Left ventricle myocardium superior (tissue), 1 donor: ENCODE measurements at regions not wholly inside any gene's neighbourhood (a gene's known extent, or its start where the extent isn't known, plus 50 kb on each side); places are given as distances from the start of the nearest gene placed in this dataset.

Source experiments
- ATAC-seq: fragments of 200-7000 bp; cut with Tn5 transposase; one replicate; pipeline ENCODE4 v1.9.1; 2020; ENCODE audit warnings: mild to moderate bottlenecking, moderate library complexity
- DNase-seq: peaks from one replicate; pipeline ENCODE4 v3.0.0-alpha.2; 2020
- intact Hi-C: fragments of 100-400 bp; cut with micrococcal nuclease; formaldehyde crosslinking; loops from one replicate; pipeline ENCODE4 v1.11.0; 2022
- donor health status: DM: no; HTN: yes; CAD: no; lungs with severe emphysema.

DNA sequence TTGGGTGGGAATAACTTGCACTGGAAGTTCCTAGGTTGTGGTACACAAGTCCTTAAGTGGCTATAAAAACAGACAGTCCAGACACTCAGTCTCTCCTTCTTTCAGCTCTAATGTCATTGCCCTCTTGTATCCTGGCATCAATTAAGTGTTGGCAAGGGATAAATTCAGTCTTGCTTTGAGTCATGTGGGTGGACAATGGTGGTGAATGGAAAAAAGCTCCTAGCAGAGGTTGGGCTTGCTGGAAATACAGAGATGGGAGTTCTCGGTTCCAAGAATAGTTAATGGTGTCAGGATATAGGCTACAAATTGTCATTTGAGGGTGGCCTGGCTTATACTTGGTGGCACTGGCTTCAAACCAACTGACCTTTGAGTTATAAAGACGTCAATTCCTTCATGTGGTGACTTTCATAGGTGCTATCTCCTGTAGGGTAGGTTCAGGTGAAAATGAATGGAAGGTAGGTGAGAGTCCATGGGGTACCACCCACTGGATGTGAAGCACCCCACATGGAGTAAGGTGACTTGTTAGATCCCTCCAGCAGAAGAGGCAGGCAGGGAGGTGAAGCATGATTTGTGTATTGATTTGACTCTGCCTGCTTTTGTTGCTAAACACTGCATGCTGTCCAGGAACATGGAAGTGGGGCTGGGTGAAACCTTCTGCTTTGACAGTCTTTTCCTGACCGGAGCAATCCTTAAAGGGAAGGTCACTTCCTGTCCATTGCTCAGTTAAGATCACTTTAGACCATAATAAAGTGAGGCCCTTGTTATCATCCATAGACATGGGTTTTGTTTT, 102.0 kb downstream of the LACC1 start:
- ATAC-seq = peak; percentile 50
- intact Hi-C loops = no loop called here
- no peak for DNase-seq

DNA sequence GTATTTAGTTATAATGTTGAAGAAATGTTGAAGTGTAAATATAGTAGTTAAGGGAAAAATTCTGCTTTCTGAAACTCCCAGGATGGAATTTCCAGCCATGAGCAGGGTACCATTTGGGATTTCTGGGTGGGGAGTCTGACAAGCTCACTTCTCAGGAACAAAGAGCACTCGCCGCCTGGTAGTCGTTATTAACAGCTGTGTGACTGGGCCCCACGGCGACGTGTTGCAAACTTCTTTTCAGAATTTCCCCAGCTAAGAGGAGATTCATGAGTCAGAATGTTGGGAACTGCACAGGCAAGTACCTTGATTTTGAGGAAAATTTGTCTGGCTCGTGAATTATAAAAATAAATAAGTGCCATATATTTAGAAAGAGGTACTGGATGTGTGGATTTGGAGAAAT, 103.7 kb downstream of the LACC1 start:
- intact Hi-C loops = no loop called here
- DNase-seq (no peak), ATAC-seq (no peak)

DNA sequence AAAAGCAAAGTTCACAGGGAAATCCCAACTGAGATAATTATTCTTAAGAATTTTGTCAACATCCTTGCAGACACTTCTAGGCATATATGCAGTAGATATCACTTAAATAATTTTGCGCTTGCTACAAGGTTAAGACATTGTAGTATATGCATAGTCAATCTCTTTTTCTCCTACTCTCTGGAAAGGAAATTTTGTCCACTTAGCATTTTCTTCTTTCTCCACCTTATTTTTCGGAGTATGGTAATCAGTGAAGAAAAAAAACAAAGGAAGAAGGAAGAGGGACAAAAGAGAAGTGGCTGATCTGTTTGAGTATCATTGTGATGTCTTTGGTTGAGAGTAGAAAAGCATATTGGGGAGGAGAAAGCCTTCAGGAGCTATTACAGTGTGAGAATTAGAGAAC, 104.6 kb downstream of the LACC1 start:
- intact Hi-C loops = no loop called here
- DNase-seq = no peak
- ATAC-seq = no peak

DNA sequence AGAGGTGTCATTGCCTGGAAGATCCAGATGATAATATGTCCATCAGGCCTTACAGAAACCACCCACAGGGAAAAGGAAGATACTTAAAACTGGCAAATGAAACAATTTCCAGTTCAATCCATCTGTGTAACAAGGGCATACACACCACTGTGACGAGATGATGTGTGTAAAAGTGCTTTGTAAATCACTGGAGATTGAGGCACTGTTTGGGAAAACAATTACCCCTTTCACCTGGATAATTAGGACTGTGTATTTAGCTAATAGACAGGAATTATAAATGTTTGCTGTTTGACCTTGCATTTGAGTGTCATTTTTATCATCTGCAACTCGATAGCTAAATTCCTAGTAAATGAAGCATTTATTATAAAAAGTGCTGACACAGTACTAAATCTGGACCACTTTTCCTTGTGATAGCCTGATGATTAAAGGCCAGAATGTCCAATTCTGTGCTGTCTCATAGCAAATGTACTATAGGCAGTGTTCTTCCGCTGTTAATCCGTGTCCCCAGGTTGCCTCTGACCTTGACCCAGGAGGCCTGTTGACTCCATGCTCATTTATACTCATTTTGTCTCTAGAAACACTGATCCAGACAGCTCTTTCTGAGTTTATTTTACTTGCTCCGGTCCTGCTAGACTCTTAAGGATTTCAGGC, 105.8 kb downstream of the LACC1 start:
- ATAC-seq (peak; percentile 15), DNase-seq (no peak)
- intact Hi-C loops = no loop called here

DNA sequence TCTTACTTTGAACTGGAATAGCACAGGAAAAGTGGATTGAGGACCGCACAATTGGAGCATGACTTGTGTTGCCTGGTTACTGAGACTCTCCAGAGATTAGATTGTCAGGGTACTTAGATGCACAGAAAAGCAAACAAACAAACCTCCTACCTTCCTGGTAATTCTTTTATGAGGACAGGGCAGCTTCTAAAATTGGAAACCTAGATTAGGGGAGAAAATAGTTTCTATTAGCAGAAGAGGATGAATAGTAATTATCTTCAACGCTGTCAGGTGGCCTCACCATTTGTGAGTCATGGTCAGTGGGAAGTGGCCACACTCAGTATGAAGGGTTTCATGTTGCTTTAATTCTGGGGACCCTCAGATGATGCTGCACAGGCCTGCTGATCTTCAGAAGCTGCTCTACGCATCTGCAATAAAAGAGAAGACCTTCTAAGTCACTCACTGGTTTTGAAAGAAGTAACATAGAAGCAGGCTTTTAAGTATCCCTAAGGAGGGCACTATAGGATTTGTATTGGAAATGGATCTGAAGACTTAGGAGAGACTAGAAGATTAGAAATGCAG, 106.8 kb downstream of the LACC1 start:
- intact Hi-C loops = no loop called here
- peak; percentile 94 for ATAC-seq
- DNase-seq = no peak

DNA sequence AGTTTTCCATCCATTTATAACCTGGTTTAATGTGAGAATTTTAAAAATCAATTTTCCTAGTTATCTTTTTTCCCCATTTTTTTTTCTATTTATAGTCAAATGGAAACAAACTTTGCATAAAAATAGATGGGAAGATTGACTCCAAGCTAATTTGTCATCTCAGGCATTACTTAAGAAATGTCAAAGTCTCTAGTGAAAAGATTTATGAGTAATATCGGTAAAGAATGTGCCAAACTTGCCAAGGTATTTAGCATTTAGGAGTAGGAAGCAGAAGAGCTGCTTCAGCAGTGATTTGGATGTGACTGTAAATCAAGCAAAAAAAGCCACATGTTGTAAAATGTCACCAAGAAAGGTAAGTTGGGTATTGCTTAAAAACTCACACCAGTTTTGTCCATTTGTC, 108.6 kb downstream of the LACC1 start:
- ATAC-seq (no peak), DNase-seq (no peak)
- intact Hi-C loops = no loop called here

- intact Hi-C loops = no loop called here
- DNase-seq (no peak), ATAC-seq (no peak)
Measured at GRCh38 chr13:43990021-43990420, 110.3 kb downstream of the LACC1 start.

DNA sequence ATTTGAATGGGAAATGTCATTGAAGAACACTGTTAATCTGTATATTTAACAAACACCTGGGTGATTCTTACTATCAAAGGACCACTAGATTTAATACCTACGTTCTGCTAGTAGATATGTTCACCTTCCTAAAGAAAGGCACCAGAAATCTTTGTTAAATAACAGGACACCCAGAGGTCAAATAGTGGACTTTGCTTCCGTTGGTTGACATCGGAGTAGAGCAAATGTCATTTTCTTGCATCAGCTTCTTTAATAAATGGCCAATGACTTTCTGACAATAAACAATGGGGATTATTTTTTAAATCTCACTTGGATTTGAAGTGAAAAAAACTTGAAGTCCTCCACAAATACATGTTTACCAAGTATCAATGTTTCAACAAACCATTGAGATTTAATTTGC, 111.1 kb downstream of the LACC1 start:
- no peak for ATAC-seq
- DNase-seq = no peak
- intact Hi-C loops = no loop called here

- intact Hi-C loops = no loop called here
- DNase-seq = peak; percentile 86
Measured at GRCh38 chr13:43991773-43992201, 112.1 kb downstream of the LACC1 start.

GRCh38 chr13:43992211-43992610, 112.5 kb downstream of the LACC1 start:
- intact Hi-C loops = no loop called here
- DNase-seq = no peak
- no peak for ATAC-seq

More at GRCh38 chr13:43991773-43992201, 112.1 kb downstream of the LACC1 start:
- peak; percentile 96 for ATAC-seq

DNA sequence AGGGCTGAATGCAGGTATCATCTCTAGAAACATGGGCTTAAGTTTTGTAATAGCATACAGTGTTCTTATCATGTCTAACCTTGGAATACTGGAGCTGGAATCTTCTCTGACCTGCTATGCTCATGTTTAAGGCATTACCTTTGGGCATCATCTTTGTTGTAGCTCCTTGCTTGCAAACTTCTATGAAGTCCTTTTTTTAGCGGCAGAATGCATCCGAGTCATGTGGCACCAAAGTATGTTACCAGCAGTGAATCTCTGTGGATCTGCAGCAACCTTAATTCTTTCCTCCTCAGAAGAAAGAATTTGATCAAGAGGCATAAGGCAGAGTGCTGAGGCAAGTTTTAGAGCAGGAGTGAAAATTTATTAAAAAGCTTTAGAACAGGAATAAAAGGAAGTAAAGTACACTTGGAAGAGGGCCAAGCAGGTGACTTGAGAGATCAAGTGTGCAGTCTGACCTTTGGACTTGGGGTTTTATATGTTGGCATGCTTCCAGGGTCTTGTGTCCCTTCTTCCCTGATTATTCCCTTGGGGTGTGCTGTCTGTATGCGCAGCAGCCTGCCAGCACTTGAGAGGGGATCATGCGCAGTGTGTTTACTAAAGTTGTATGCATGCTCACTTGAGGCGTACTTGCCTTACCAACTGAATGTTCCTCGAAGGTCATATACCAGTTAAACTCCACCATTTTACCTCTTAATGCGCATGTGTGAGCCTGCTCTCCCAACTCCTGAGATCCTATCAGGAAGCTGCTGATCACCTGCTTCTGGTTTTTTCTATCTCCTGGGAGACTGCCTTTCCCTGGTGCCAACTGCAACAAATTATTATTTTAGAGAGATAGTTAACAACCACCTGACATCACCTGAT, 115.5 kb downstream of the LACC1 start:
- intact Hi-C loops = no loop called here
- no peak for ATAC-seq
- no peak for DNase-seq

- intact Hi-C loops = no loop called here
- no peak for DNase-seq
- ATAC-seq = no peak
Measured at GRCh38 chr13:43996221-43996620, 116.5 kb downstream of the LACC1 start.

GRCh38 chr13:44003481-44003880, 123.8 kb downstream of the LACC1 start:
- intact Hi-C loops = no loop called here
- ATAC-seq = no peak
- DNase-seq = no peak

- ATAC-seq (no peak), DNase-seq (no peak)
- intact Hi-C loops = no loop called here
Measured at GRCh38 chr13:44004878-44005277, 125.2 kb downstream of the LACC1 start.

DNA sequence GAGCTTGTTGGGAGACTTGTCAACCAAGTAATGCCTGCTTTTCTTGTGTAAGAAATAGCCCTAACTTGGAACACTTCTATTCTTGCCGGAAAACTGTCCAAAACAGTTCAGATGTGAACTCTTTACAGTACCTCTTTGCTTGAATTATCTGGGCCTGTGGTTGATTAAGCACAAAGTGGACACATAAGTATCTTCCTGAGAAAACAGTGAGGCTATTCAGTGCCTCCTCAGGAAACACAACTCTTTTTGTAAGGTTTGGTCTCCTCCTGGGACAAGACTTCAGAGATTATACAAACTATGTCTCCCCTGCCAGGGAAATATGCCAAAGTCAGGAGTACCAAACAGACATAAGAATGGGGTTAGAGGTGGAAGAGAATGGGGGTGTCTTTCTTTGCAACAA, 127.7 kb downstream of the LACC1 start:
- DNase-seq (no peak), ATAC-seq (no peak)
- intact Hi-C loops = no loop called here

GRCh38 chr13:44011036-44011435, 131.3 kb downstream of the LACC1 start:
- DNase-seq = no peak
- ATAC-seq = no peak
- intact Hi-C loops = no loop called here

- DNase-seq = no peak
Measured at GRCh38 chr13:44012910-44013757, 133.4 kb downstream of the LACC1 start.

DNA sequence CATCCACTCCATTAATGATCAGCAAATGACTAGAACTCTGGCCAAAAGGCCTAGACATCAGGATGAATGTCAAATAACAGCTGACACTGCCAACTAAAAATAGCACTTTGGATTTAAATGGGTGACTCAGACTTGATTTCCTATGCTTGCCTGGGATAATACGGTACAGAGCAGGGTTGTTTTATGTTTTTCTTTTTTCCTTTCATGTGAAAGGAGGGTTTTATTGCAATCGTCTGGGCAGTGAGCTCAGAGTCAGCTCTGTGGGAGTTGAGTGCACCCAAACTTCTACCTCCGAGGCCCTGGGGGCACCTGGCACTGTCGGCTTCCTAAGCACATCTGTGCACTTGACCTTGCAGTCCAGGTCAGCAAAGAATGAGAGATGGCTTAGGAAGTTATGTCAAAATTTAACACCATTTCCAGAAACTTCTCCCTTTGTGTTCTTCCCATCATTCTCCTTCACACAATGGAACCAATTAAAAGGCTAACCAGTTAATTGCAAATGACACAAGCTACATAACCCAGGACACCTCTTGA, 134.1 kb downstream of the LACC1 start:
- ATAC-seq = peak; percentile 80
- intact Hi-C loops = no loop called here
- no peak for DNase-seq

More at GRCh38 chr13:44012910-44013757, 133.4 kb downstream of the LACC1 start:
- intact Hi-C loops = no loop called here
- ATAC-seq = no peak

- intact Hi-C loops = no loop called here
- ATAC-seq (no peak), DNase-seq (no peak)
Measured at GRCh38 chr13:44014501-44014900, 134.8 kb downstream of the LACC1 start.
